ENCODE measurements at regions not wholly inside any gene's neighbourhood (a gene's known extent, or its start where the extent isn't known, plus 50 kb on each side); places are given as distances from the start of the nearest gene placed in this dataset.

GRCh38 chrX:57848857-57849256 lies 61.4 kb downstream of the ZXDA start:
- no peak for DNase-seq

GRCh38 chrX:57822818-57823217 lies 87.4 kb downstream of the ZXDA start:
- DNase-seq, result no peak

DNA sequence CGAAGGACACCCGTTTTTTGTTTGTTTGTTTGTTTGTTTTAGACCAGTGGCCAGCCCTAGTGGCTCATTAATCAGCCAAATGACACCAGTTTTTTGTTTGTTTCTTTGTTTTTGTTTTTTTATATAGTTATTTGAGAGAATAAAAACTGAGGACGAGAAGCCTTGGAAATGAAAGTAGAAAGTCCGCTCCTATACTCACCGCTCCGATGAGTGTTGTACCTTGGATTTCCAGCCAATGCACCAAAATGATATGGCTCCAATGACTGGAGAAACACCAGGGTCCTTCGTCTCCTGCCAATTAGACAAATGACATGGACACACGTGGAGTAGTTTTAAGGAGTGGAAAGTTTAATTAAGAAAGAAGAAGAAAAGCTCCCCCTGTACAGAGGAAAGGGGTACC lies 87.9 kb downstream of the ZXDA start:
- DNase-seq, result no peak

DNA sequence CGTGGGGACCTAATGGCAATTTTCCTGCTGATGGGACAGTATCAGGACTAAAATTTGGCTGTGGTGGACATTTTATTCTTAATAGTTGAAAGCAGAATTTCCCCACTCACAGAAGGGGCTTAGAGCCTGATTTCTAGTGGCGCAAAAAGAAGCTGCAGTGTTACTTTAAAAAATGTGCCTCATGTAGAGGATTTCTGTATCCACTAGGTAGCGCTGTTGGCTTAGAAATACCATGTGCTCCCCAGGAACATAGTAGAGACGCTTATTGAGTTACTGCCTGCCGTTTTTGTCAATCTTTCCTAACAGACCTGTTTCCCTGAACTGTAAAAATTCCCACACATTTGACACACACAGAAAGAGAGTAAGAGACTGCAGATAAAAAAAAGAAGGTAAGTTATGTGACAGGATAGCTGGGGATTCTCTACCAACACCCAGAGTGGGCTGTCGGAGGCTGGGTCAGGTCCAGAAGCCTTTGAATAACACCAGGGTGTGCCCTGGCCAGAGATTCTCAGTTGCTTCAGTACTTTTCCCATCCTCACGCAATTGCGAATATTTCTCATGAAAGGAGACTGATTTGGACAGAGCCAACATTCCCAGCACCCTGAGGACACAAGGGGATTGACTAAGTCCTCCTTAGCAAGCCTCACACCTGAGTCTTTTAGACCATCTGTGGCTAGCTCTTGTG lies 88.4 kb downstream of the ZXDA start:
- DNase-seq, result peak; percentile 13

- no peak for DNase-seq
Measured at GRCh38 chrX:57817302-57817701, 93.0 kb downstream of the ZXDA start.

- DNase-seq, result no peak
Measured at GRCh38 chrX:57772637-57773036, 92.6 kb upstream of the NLRP2B start.

DNA sequence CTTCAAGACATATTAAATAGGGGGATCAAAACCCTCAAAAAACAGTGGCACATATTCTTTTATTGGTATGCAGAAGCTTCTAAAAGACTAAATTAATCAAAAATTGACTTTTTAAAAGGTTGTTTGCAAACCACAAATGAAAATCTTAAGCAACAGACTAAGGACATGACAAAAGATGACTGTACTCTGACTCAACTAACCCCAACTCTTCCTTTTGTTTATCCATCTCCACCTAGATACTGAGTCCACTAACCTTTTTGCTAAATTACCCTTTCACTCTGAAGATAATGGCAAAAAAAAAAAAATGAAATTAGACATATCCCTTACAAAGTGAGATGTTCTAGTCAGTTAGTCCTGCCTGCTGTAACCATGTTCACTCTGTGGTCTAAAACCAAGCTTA lies 91.6 kb upstream of the NLRP2B start:
- no peak for DNase-seq

GRCh38 chrX:57752866-57753265 lies 72.8 kb upstream of the NLRP2B start:
- no peak for DNase-seq

DNA sequence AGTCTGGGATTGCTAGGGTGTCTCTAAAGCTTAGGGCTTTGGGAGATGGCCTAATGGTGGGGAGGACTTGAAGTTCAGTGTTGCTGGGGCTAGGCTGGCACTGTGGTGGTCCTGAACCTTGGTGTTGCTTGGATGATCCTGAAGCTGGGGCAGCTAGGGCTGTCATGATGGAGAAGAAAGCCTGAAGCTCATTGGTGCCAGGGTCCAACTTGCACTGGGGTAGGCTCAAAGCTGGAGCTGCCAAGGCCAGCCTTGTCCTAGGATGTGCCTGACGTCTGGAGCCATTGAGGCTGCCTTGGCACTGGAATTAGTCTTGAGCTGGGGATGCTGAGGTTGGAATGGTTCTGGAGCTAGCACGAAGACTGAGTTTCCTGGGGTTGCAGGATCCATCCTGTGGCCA lies 61.0 kb upstream of the NLRP2B start:
- no peak for DNase-seq

DNA sequence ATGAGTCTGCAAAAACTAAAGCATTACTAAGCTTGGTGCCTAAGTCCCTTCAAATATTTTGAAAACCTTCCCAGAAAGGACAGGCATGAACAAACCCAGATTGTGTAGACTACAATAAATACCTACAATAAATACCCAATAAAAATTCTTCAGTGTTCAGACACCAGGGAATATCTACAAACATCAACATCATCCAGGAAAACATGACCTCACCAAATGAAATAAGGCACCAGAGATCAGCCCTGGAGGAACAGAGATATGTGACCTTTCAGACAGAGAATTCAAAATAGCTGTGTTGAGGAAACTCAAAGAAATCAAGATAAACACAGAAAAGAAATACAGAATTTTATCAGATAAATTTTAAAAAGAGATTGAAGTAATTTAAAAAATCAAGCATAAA lies 57.8 kb upstream of the NLRP2B start:
- no peak for DNase-seq

All from fibroblast of skin of abdomen (primary cell).